H1 (cell line): ENCODE measurements at regions not wholly inside any gene's neighbourhood (a gene's known extent, or its start where the extent isn't known, plus 50 kb on each side); places are given as distances from the start of the nearest gene placed in this dataset.

Experiments used
- CTCF ChIA-PET: fragments of 300-600 bp; sonication (Branson Sonifier 250); formaldehyde crosslinking; loops from one replicate; lab custom pipeline; 2021; ENCODE audit not compliant: partially characterized antibody; lab: Charles Lee
- POLR2A ChIA-PET: fragments of 300-600 bp; sonication (Branson Sonifier 250); formaldehyde crosslinking; loops from one replicate; lab custom pipeline; 2021; ENCODE audit warnings: inconsistent platforms; ENCODE audit not compliant: partially characterized antibody; lab: Charles Lee
- DNase-seq, 2 experiments: peaks; one replicate each; pipeline versions ENCODE4 v3.0.0 to v3.0.0-alpha.2; 2010 to 2022; ENCODE audit warnings: low spot score in 2 of 2, low read depth in 1 of 2, mixed read lengths in 1 of 2
- FAIRE-seq: peaks from 2 replicates; lab custom pipeline; 2011; peaks lifted over from hg19 to GRCh38; lab: Jason Lieb, UNC
- H2AFZ ChIP-seq: 2 replicates; pipeline ENCODE4 v1.8.1; 2012; ENCODE audit warnings: low read length, inconsistent platforms
- H2AK5ac ChIP-seq: 2 replicates; pipeline ENCODE4 v1.6.1; 2013; ENCODE audit warnings: low read depth, low read length
- H2BK120ac ChIP-seq: replicated peaks from 2 replicates; pipeline ENCODE3; 2013; ENCODE audit warnings: low read depth, low read length, inconsistent platforms
- H2BK12ac ChIP-seq: 2 replicates; pipeline ENCODE4 v1.6.1; 2013; ENCODE audit warnings: low read depth, low read length
- H2BK15ac ChIP-seq: 2 replicates; pipeline ENCODE4 v1.6.1; 2013; ENCODE audit warnings: low read length
- H2BK20ac ChIP-seq: 2 replicates; pipeline ENCODE4 v1.6.1; 2013; ENCODE audit warnings: low read length
- H2BK5ac ChIP-seq: 2 replicates; pipeline ENCODE4 v1.6.1; 2013; ENCODE audit warnings: low read depth, low read length
- H3K14ac ChIP-seq: 2 replicates; pipeline ENCODE4 v1.6.1; 2013; ENCODE audit warnings: inconsistent platforms; ENCODE audit not compliant: insufficient read length
- H3K18ac ChIP-seq: 2 replicates; pipeline ENCODE4 v1.6.1; 2013; ENCODE audit warnings: low read length; ENCODE audit errors: extremely low read depth
- H3K23ac ChIP-seq: 2 replicates; pipeline ENCODE4 v1.6.1; 2013; ENCODE audit warnings: inconsistent platforms; ENCODE audit not compliant: insufficient read length
- H3K23me2 ChIP-seq: 2 replicates; pipeline ENCODE4 v1.6.1; 2013; ENCODE audit warnings: low read depth, low read length
- H3K27ac ChIP-seq: 2 replicates; pipeline ENCODE4 v1.6.1; 2011; ENCODE audit warnings: low read depth, low read length, inconsistent platforms
- H3K27me3 ChIP-seq, 4 experiments: replicated peaks in 1 of 4; 1 replicate in 1 of 4; 2 replicates in 3 of 4; pipeline versions ENCODE4 v1.6.1 to v1.8.1; 2011 to 2013; ENCODE audit warnings: low read length in 3 of 4, mild to moderate bottlenecking in 3 of 4, inconsistent platforms in 2 of 4, mixed read lengths in 2 of 4, moderate library complexity in 1 of 4; ENCODE audit not compliant: control insufficient read depth in 3 of 4, insufficient read depth in 3 of 4; ENCODE audit errors: extremely low read depth in 1 of 4
- H3K36me3 ChIP-seq, 4 experiments: 2 replicates each; pipeline versions ENCODE4 v1.6.1 to v1.8.1; 2011 to 2013; ENCODE audit warnings: mild to moderate bottlenecking in 4 of 4, low read length in 3 of 4, moderate library complexity in 2 of 4, control low read depth in 1 of 4, inconsistent platforms in 1 of 4; ENCODE audit not compliant: insufficient read depth in 4 of 4, control insufficient read depth in 2 of 4
- H3K4ac ChIP-seq: replicated peaks from 2 replicates; pipeline ENCODE3; 2013; ENCODE audit warnings: low read length, low read depth, mixed read lengths, inconsistent platforms; ENCODE audit not compliant: insufficient read length
- H3K4me1 ChIP-seq, 4 experiments: replicated peaks in 1 of 4; 1 replicate in 1 of 4; 2 replicates in 3 of 4; pipeline versions ENCODE4 v1.6.1 to v1.8.1; 2011 to 2013; ENCODE audit warnings: low read length in 3 of 4, inconsistent platforms in 2 of 4, mixed read lengths in 1 of 4; ENCODE audit not compliant: insufficient read depth in 4 of 4, control insufficient read depth in 3 of 4
- H3K4me2 ChIP-seq, 2 experiments: 2 replicates each; pipeline versions ENCODE4 v1.6.1 to v1.8.1; 2011 to 2013; ENCODE audit warnings: low read depth in 2 of 2, low read length in 2 of 2, control low read depth in 1 of 2, inconsistent platforms in 1 of 2, mild to moderate bottlenecking in 1 of 2; ENCODE audit not compliant: insufficient read depth in 1 of 2
- H3K4me3 ChIP-seq, 4 experiments: fragments of 200-600, 300-600 bp in 1 of 4; sonication (generic), shearing (Covaris generic), sonication (Bioruptor Twin) in 1 of 4; 2 replicates each; pipeline versions ENCODE4 v1.5.1 to v1.8.1; 2011 to 2016; ENCODE audit warnings: low read length in 4 of 4, low read depth in 3 of 4, control low read depth in 2 of 4, inconsistent platforms in 2 of 4, mild to moderate bottlenecking in 2 of 4, mixed read lengths in 1 of 4, moderate library complexity in 1 of 4; ENCODE audit not compliant: insufficient read depth in 2 of 4; ENCODE audit errors: extremely low read depth in 1 of 4
- H3K56ac ChIP-seq: replicated peaks from 2 replicates; pipeline ENCODE3; 2013; ENCODE audit warnings: low read depth, mild to moderate bottlenecking, mixed read lengths, low read length, inconsistent platforms; ENCODE audit not compliant: insufficient read length
- H3K79me1 ChIP-seq: 2 replicates; pipeline ENCODE4 v1.6.1; 2013; ENCODE audit warnings: low read depth, low read length, control low read depth
- H3K79me2 ChIP-seq, 2 experiments: 2 replicates each; pipeline versions ENCODE4 v1.6.1 to v1.8.1; 2012 to 2013; ENCODE audit warnings: low read length in 2 of 2, mild to moderate bottlenecking in 2 of 2, inconsistent platforms in 1 of 2; ENCODE audit not compliant: insufficient read depth in 2 of 2, control insufficient read depth in 1 of 2
- H3K9ac ChIP-seq, 4 experiments: replicated peaks in 1 of 4; 1 replicate in 1 of 4; 2 replicates in 3 of 4; pipeline versions ENCODE4 v1.6.1 to v1.8.1; 2011 to 2013; ENCODE audit warnings: low read depth in 3 of 4, low read length in 3 of 4, control low read depth in 2 of 4, mild to moderate bottlenecking in 2 of 4, moderate library complexity in 2 of 4, inconsistent platforms in 1 of 4; ENCODE audit errors: extremely low read depth in 1 of 4
- H3K9me3 ChIP-seq, 2 experiments: 2 replicates each; pipeline versions ENCODE4 v1.6.1 to v1.8.1; 2012 to 2013; ENCODE audit warnings: mild to moderate bottlenecking in 2 of 2, moderate library complexity in 2 of 2, control low read depth in 1 of 2, inconsistent platforms in 1 of 2, low read depth in 1 of 2, low read length in 1 of 2, mixed read lengths in 1 of 2; ENCODE audit not compliant: insufficient read depth in 2 of 2
- H4K20me1 ChIP-seq, 2 experiments: replicated peaks in 1 of 2; 2 replicates each; pipeline versions ENCODE3 to v1.8.1; 2011 to 2013; ENCODE audit warnings: inconsistent platforms in 2 of 2, low read length in 2 of 2, mild to moderate bottlenecking in 1 of 2; ENCODE audit not compliant: insufficient read depth in 2 of 2, control insufficient read depth in 1 of 2
- H4K5ac ChIP-seq: 2 replicates; pipeline ENCODE4 v1.6.1; 2013; ENCODE audit warnings: low read length, low read depth, mixed read lengths, inconsistent platforms; ENCODE audit not compliant: insufficient read length
- H4K8ac ChIP-seq: 2 replicates; pipeline ENCODE4 v1.8.0; 2013; ENCODE audit warnings: mild to moderate bottlenecking, moderate library complexity, low read length, inconsistent platforms; ENCODE audit not compliant: insufficient read depth; ENCODE audit errors: extremely low read depth
- H4K91ac ChIP-seq: replicated peaks from 2 replicates; pipeline ENCODE3; 2013; ENCODE audit warnings: low read length, mixed read lengths, inconsistent platforms; ENCODE audit not compliant: insufficient read length
- CTBP2 ChIP-seq: IDR thresholded peaks from 2 replicates; pipeline ENCODE4 v1.7.0; 2011; ENCODE audit warnings: borderline replicate concordance, mild to moderate bottlenecking, moderate library complexity, mixed read lengths, low read length; ENCODE audit not compliant: insufficient read depth, insufficient read length
- FOSL1 ChIP-seq: IDR thresholded peaks from 2 replicates; pipeline ENCODE4 v1.6.1; 2011; ENCODE audit warnings: mild to moderate bottlenecking, low read depth, low read length, moderate library complexity; ENCODE audit not compliant: insufficient read depth
- POLR2AphosphoS5 ChIP-seq: IDR thresholded peaks from 2 replicates; pipeline ENCODE4 v1.6.1; 2011; ENCODE audit warnings: low read depth, low read length
- POU5F1 ChIP-seq: IDR thresholded peaks from 2 replicates; pipeline ENCODE4 v1.6.1; 2011; ENCODE audit warnings: low read depth, mild to moderate bottlenecking, low read length, moderate library complexity
- RBBP5 ChIP-seq: IDR thresholded peaks from 2 replicates; pipeline ENCODE4 v1.7.1; 2012; ENCODE audit warnings: low read depth, mild to moderate bottlenecking, inconsistent platforms, low read length, moderate library complexity, borderline replicate concordance
- SAP30 ChIP-seq: fragments of 300-600 bp; sonication (generic); IDR thresholded peaks from 2 replicates; pipeline ENCODE4 v1.7.1; 2012; ENCODE audit warnings: low read length, moderate library complexity, mild to moderate bottlenecking, inconsistent platforms; ENCODE audit not compliant: insufficient read depth, insufficient replicate concordance
- SIRT6 ChIP-seq: IDR thresholded peaks from one replicate; pipeline ENCODE4 v1.7.1; 2012; ENCODE audit warnings: low read length, inconsistent platforms
- TAF7 ChIP-seq: optimal IDR thresholded peaks from 2 replicates; pipeline ENCODE3; 2011; ENCODE audit warnings: low read depth, mild to moderate bottlenecking, inconsistent platforms, low read length, moderate library complexity, borderline replicate concordance
- TEAD4 ChIP-seq: IDR thresholded peaks from 2 replicates; pipeline ENCODE4 v1.6.1; 2012; ENCODE audit warnings: low read depth, low read length, inconsistent platforms, mixed read lengths
- WGBS, 2 experiments: shearing (Covaris generic) in 1 of 2; methylation state at CpG; one replicate each; pipeline versions ENCODE4 v1.1.6 to v1.1.7; 2013 to 2015; ENCODE audit warnings: low lambda C conversion rate in 2 of 2, mixed read lengths in 2 of 2, inconsistent platforms in 1 of 2, low coverage in 1 of 2, missing lambda C conversion rate in 1 of 2; ENCODE audit not compliant: insufficient replicate concordance in 2 of 2, insufficient coverage in 1 of 2, insufficient read length in 1 of 2; ENCODE audit errors: extremely low coverage in 1 of 2, missing lambda C conversion rate in 1 of 2; 5-methylcytosine and 5-hydroxymethylcytosine counted together

DNA sequence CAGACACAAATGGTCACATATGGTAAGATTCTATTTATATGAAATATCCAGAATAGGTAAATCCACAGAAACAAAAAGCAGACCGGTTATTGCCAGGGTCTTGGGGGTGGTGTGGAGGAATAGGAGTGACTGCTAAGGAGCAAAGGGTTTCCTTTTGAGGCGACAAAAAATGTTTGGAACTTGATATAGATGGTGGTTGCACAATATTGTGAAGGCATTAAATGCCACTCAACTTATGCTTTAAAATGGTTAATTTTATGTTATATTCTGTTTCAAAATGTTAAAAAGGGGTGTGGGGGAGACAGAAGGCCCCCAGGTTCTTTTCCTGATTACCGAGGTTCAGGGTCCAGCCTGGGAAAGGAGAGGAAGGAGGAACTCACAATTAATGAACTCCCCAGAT lies 304.4 kb downstream of the RRAGC start:
- no peaks in the 10 kb centered on the region for H3K79me1 ChIP-seq
- no peak overlapping the region for H3K4ac ChIP-seq
- H3K27me3 ChIP-seq: peaks cover 0 to 3% (median 2%) of the 10 kb centered on the region in 4 experiments; a peak in 4 of 7 replicates
- H2BK15ac ChIP-seq: no peak overlapping the region
- H3K79me2 ChIP-seq: no peaks in the 10 kb centered on the region
- ChIA-PET CTCF (interaction anchor here (0.7 to 1.2 kb wide), 2 partner anchors 14 to 552 kb away, joined by 3 read pairs; no protein-coding TSS in a partner anchor), POLR2A (no interaction called here)
- H4K20me1 ChIP-seq: no peaks in the 10 kb centered on the region
- no peak overlapping the region for H2BK20ac ChIP-seq
- H3K4me1 ChIP-seq: peaks cover 13 to 19% (median 14%) of the 10 kb centered on the region in 4 experiments
- no peak overlapping the region for H2AK5ac ChIP-seq
- H3K4me3 ChIP-seq: no peak overlapping the region
- no peak overlapping the region for H4K8ac ChIP-seq
- H3K18ac ChIP-seq: no peak overlapping the region
- H3K4me2 ChIP-seq: no peak overlapping the region
- H3K9me3 ChIP-seq: no peaks in the 10 kb centered on the region
- peaks cover 8% of the 10 kb centered on the region; the same call in 1 of the 2 replicates for H3K23me2 ChIP-seq
- no peak overlapping the region for H3K9ac ChIP-seq
- no peaks in the 10 kb centered on the region for H3K36me3 ChIP-seq
- H2BK5ac ChIP-seq: no peak overlapping the region
- H4K5ac ChIP-seq: no peak overlapping the region
- H3K14ac ChIP-seq: no peak overlapping the region
- H2BK120ac ChIP-seq: no peak overlapping the region
- no peak overlapping the region for H4K91ac ChIP-seq
- no peak for DNase-seq
- FAIRE-seq: no peak
- no peak overlapping the region for H3K27ac ChIP-seq
- no peak overlapping the region for H3K56ac ChIP-seq
- TF ChIP-seq TEAD4: no peak
- no peak for TF ChIP-seq TAF7
- no peak for TF ChIP-seq RBBP5
- no peak for TF ChIP-seq SAP30
- no peak for TF ChIP-seq POLR2AphosphoS5
- TF ChIP-seq CTBP2: no peak
- TF ChIP-seq FOSL1: no peak
- no peak for TF ChIP-seq SIRT6
- no peak for TF ChIP-seq POU5F1
- H2BK12ac ChIP-seq: no peak overlapping the region
- H2AFZ ChIP-seq: no peak overlapping the region
- H3K23ac ChIP-seq: no peak overlapping the region
- WGBS, 2 experiments: 89% methylated on average over 3 of the region's 3 CpGs; no CpG with 5 or more reads in 1 of the 2 experiments
